GM12878 (cell line): ENCODE measurements at regions not wholly inside any gene's neighbourhood (a gene's known extent, or its start where the extent isn't known, plus 50 kb on each side); places are given as distances from the start of the nearest gene placed in this dataset.

ENCODE experiments used
- BACH1 ChIP-seq: fragments of 450-650 bp; IDR thresholded peaks from 2 replicates; pipeline ENCODE4 v1.6.1; 2017; ENCODE audit warnings: mild to moderate bottlenecking, borderline replicate concordance
- IKZF1 ChIP-seq: fragments of 450-650 bp; conservative IDR thresholded peaks from 2 replicates; pipeline ENCODE4 v1.6.1; 2017; ENCODE audit warnings: antibody characterized with exemption, mild to moderate bottlenecking
- MEF2A ChIP-seq: IDR thresholded peaks from 2 replicates; pipeline ENCODE4 v1.6.1; 2011; ENCODE audit warnings: low read depth, mild to moderate bottlenecking, low read length, moderate library complexity; ENCODE audit not compliant: insufficient read depth
- MEF2B ChIP-seq: fragments of 450-650 bp; IDR thresholded peaks from 2 replicates; pipeline ENCODE4 v1.6.1; 2018; ENCODE audit warnings: mild to moderate bottlenecking, moderate library complexity; ENCODE audit not compliant: partially characterized antibody, poor library complexity, severe bottlenecking
- NR2C1 ChIP-seq: fragments of 450-650 bp; IDR thresholded peaks from 2 replicates; pipeline ENCODE4 v1.6.1; 2017; ENCODE audit warnings: antibody characterized with exemption, mild to moderate bottlenecking, moderate library complexity
- SRF ChIP-seq, 2 experiments: IDR thresholded peaks; 2 replicates each; pipeline ENCODE4 v1.6.1; 2011; ENCODE audit warnings: low read depth in 2 of 2, low read length in 2 of 2, mild to moderate bottlenecking in 1 of 2, moderate library complexity in 1 of 2
- TCF3 ChIP-seq: IDR thresholded peaks from 2 replicates; pipeline ENCODE4 v1.6.1; 2012; ENCODE audit warnings: low read depth, mild to moderate bottlenecking, low read length, borderline replicate concordance; ENCODE audit not compliant: insufficient read depth
- TF ChIP-seq, protein P1 (sequence below): IDR thresholded peaks from 2 replicates; pipeline ENCODE4 v1.6.1; 2011; ENCODE audit warnings: mild to moderate bottlenecking, low read depth, low read length, moderate library complexity; ENCODE audit not compliant: insufficient replicate concordance
- TF ChIP-seq, protein P2 (sequence below): IDR thresholded peaks from 2 replicates; pipeline ENCODE4 v1.6.1; 2011; ENCODE audit warnings: borderline replicate concordance, low read depth, mild to moderate bottlenecking, moderate library complexity, low read length; ENCODE audit not compliant: insufficient read depth, poor library complexity, severe bottlenecking
- TF ChIP-seq, protein P3 (sequence below): fragments of 450-650 bp; IDR thresholded peaks from 2 replicates; pipeline ENCODE4 v1.6.1; 2017; ENCODE audit warnings: borderline replicate concordance
- TF ChIP-seq, protein P4 (sequence below): IDR thresholded peaks from 2 replicates; pipeline ENCODE4 v1.6.1; 2011; ENCODE audit warnings: low read depth, mild to moderate bottlenecking, low read length, moderate library complexity, borderline replicate concordance; ENCODE audit errors: extremely low read depth
- TF ChIP-seq, protein P5 (sequence below): fragments of 450-650 bp; IDR thresholded peaks from 2 replicates; pipeline ENCODE4 v1.6.1; 2014; ENCODE audit warnings: mild to moderate bottlenecking

DNA sequence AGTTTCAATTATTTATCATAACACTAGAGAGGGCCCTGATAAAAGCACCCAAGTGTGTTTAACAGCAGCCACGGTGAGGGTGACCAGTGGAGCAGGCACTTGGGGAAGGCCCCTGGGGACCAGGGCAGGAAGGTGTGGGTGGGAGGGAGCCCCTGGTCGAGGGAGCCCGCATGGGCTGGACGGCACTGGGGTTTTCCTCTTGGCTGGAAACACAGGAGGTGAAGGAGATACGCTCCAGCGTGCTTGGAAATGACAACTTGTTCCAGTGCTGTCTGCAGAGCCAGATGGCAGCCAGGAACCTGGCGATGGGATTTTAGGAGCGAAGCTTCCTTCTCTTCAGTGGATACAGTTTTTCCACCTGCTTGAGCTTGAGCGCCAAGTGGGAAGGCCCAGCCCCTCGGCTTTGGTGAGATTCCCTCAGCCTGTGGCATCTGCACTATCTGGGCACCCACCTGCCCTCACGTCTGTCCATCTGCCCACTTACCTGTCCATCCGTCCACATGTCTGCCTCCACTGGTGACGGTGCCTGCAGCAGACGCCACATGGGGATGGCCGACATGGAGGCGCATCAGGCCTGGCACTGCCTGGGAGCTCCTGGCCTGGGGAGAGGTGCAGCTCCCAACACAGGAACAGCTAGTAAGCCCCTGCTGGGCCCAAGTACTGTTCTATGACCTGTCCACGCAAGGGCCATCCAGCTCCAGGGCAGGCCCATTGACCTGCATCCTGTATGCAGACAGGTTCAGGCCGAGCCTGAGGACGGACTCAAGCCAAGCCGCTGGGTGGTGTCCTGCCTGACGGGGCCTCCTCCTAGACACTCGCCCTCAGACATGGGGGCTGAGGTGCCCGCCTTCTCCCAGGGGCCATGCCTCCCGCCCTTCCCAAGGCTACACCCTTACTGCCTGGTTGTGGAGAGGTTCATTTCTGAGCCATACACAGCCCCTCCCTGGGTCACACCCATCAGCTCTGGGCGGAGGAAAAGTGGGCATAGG, 192.2 kb upstream of the C14orf180 start (continued):
- TF ChIP-seq, protein P1, sequence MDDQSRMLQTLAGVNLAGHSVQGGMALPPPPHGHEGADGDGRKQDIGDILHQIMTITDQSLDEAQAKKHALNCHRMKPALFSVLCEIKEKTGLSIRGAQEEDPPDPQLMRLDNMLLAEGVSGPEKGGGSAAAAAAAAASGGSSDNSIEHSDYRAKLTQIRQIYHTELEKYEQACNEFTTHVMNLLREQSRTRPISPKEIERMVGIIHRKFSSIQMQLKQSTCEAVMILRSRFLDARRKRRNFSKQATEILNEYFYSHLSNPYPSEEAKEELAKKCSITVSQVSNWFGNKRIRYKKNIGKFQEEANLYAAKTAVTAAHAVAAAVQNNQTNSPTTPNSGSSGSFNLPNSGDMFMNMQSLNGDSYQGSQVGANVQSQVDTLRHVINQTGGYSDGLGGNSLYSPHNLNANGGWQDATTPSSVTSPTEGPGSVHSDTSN: no peak
- TF ChIP-seq, protein P2, sequence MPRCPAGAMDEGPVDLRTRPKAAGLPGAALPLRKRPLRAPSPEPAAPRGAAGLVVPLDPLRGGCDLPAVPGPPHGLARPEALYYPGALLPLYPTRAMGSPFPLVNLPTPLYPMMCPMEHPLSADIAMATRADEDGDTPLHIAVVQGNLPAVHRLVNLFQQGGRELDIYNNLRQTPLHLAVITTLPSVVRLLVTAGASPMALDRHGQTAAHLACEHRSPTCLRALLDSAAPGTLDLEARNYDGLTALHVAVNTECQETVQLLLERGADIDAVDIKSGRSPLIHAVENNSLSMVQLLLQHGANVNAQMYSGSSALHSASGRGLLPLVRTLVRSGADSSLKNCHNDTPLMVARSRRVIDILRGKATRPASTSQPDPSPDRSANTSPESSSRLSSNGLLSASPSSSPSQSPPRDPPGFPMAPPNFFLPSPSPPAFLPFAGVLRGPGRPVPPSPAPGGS: peak; percentile 30
- TF ChIP-seq, protein P3, sequence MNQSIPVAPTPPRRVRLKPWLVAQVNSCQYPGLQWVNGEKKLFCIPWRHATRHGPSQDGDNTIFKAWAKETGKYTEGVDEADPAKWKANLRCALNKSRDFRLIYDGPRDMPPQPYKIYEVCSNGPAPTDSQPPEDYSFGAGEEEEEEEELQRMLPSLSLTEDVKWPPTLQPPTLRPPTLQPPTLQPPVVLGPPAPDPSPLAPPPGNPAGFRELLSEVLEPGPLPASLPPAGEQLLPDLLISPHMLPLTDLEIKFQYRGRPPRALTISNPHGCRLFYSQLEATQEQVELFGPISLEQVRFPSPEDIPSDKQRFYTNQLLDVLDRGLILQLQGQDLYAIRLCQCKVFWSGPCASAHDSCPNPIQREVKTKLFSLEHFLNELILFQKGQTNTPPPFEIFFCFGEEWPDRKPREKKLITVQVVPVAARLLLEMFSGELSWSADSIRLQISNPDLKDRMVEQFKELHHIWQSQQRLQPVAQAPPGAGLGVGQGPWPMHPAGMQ: no peak
- TF ChIP-seq, protein P4, sequence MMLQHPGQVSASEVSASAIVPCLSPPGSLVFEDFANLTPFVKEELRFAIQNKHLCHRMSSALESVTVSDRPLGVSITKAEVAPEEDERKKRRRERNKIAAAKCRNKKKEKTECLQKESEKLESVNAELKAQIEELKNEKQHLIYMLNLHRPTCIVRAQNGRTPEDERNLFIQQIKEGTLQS: no peak
- no peak for TF ChIP-seq BACH1
- no peak for TF ChIP-seq MEF2A
- TF ChIP-seq, protein P5, sequence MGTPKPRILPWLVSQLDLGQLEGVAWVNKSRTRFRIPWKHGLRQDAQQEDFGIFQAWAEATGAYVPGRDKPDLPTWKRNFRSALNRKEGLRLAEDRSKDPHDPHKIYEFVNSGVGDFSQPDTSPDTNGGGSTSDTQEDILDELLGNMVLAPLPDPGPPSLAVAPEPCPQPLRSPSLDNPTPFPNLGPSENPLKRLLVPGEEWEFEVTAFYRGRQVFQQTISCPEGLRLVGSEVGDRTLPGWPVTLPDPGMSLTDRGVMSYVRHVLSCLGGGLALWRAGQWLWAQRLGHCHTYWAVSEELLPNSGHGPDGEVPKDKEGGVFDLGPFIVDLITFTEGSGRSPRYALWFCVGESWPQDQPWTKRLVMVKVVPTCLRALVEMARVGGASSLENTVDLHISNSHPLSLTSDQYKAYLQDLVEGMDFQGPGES: no peak
- peak; percentile 79 for TF ChIP-seq MEF2B
- TF ChIP-seq IKZF1: peak; percentile 62; the same call in 1 of the 2 replicates
- TF ChIP-seq SRF (IDR thresholded peaks at IDR 0.05; ENCODE audit: low read depth in 2 of 2, low read length in 2 of 2): no peak
- no peak for TF ChIP-seq NR2C1
- no peak for TF ChIP-seq TCF3
- TF ChIP-seq, all 136 proteins: peak for 7
